ENCODE measurements at regions not wholly inside any gene's neighbourhood (a gene's known extent, or its start where the extent isn't known, plus 50 kb on each side); places are given as distances from the start of the nearest gene placed in this dataset.

DNA sequence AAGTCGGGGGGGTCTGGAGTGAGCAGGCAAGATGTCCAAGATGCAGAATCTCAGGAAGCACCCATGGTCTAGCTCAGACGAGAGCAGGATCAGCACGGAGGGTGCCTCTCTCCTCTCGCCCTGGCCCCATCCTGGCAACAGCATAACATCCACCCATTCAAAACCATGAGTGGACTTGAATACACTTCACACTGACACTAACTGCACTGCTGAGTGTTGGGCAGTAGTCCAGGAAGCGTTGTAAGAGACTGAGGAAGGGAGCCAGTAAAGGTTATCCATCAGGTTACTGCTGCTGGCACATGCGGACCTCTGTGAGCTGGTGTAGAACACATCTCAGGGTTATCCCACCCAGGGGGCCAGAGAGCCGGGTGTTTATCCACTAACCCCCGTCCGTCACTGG, 131.0 kb upstream of the TOPAZ1 start:
- H3K27me3 ChIP-seq: peaks cover 0 to 16% (median 0%) of the 10 kb centered on the region in 3 donors
- no peaks in the 10 kb centered on the region for H3K36me3 ChIP-seq
- H3K4me1 ChIP-seq: no peaks in the 10 kb centered on the region
- 66 to 76% (median 72%) methylated on average over 9 of the region's 9 CpGs for WGBS, 5 donors
- no peak overlapping the region for H3K4me3 ChIP-seq
- no peaks in the 10 kb centered on the region for H3K9me3 ChIP-seq
- TF ChIP-seq EP300 (IDR thresholded peaks at IDR 0.05) (no peak), POLR2A (IDR thresholded peaks at IDR 0.05) (no peak), POLR2AphosphoS5 (IDR thresholded peaks at IDR 0.05) (no peak)
- TF ChIP-seq, protein P1, sequence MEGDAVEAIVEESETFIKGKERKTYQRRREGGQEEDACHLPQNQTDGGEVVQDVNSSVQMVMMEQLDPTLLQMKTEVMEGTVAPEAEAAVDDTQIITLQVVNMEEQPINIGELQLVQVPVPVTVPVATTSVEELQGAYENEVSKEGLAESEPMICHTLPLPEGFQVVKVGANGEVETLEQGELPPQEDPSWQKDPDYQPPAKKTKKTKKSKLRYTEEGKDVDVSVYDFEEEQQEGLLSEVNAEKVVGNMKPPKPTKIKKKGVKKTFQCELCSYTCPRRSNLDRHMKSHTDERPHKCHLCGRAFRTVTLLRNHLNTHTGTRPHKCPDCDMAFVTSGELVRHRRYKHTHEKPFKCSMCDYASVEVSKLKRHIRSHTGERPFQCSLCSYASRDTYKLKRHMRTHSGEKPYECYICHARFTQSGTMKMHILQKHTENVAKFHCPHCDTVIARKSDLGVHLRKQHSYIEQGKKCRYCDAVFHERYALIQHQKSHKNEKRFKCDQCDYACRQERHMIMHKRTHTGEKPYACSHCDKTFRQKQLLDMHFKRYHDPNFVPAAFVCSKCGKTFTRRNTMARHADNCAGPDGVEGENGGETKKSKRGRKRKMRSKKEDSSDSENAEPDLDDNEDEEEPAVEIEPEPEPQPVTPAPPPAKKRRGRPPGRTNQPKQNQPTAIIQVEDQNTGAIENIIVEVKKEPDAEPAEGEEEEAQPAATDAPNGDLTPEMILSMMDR (IDR thresholded peaks at IDR 0.05): no peak
- H3K27ac ChIP-seq: no peak overlapping the region
- intact Hi-C loops (cut with DNase I; ENCODE audit: low total_unique reads): no loop called here
- DNase-seq: no peak

DNA sequence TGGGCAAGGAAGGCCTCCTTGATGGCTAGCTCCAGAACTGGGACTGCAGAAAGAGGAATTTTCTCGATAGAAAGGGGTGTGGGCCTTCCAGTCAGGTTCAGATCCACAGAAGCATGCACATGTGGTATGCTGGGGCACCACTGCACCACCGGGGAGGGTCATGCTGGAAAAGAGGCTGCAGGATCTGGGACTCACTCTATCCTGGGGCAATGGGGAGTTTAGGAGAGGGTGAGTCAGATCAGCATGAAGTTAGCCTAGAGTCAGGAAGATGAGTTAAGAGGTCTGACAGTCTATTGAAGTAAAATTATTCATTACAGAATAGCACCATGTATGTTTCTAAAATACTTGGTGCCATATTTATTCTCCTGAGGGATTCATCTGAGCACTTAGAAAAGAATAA, 130.2 kb upstream of the TOPAZ1 start:
- 76 to 91% (median 84%) methylated on average over 2 of the region's 2 CpGs for WGBS, 5 donors
- TF ChIP-seq EP300 (IDR thresholded peaks at IDR 0.05): no peak
- TF ChIP-seq POLR2AphosphoS5 (IDR thresholded peaks at IDR 0.05): no peak
- TF ChIP-seq POLR2A (IDR thresholded peaks at IDR 0.05): no peak
- DNase-seq: no peak
- Histone ChIP-seq H3K27ac (no peak overlapping the region), H3K4me3 (no peak overlapping the region), H3K4me1 (no peaks in the 10 kb centered on the region), H3K9me3 (no peaks in the 10 kb centered on the region), H3K27me3 (peaks cover 0 to 11% (median 0%) of the 10 kb centered on the region in 3 donors), H3K36me3 (no peaks in the 10 kb centered on the region)
- intact Hi-C loops (cut with DNase I; ENCODE audit: low total_unique reads): no loop called here

DNA sequence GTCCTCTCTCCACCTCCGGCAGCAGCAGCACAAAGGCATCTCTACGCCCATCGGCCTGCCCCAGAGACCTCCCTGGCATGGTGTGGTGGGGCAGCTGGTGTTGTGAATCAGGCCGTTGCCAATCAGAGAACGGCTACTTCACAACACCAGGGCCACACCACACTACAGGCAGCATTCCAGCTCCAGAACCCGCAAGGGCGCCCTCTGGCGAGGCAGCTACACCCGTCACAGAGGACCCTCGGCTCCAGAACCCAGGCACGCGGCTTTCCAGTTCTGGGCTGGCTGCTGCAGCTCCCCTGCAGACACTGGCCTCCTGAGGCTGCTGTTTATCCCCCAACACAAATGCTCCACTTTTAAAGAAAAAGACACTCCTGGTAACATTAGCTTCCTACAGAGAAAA, 127.5 kb upstream of the TOPAZ1 start:
- Histone ChIP-seq H3K4me3 (no peak overlapping the region), H3K27me3 (peaks cover 0 to 11% (median 0%) of the 10 kb centered on the region in 3 donors), H3K36me3 (no peaks in the 10 kb centered on the region), H3K27ac (no peak overlapping the region), H3K4me1 (no peaks in the 10 kb centered on the region), H3K9me3 (no peaks in the 10 kb centered on the region)
- WGBS, 5 donors: 31 to 43% (median 33%) methylated on average over 8 to 12 of the region's 12 CpGs
- peak; percentile 58 to 61 for DNase-seq
- TF ChIP-seq POLR2AphosphoS5 (IDR thresholded peaks at IDR 0.05) (no peak), EP300 (IDR thresholded peaks at IDR 0.05) (no peak), POLR2A (IDR thresholded peaks at IDR 0.05) (no peak)
- TF ChIP-seq, protein P1 (IDR thresholded peaks at IDR 0.05): peak in 3 of 7 experiments; percentile 18 to 24 (median 18)
- intact Hi-C loops (cut with DNase I; ENCODE audit: low total_unique reads): no loop called here

- no peak overlapping the region for H3K4me3 ChIP-seq
- no peaks in the 10 kb centered on the region for H3K4me1 ChIP-seq
- no peak for DNase-seq
- TF ChIP-seq POLR2A (IDR thresholded peaks at IDR 0.05) (no peak), EP300 (IDR thresholded peaks at IDR 0.05) (no peak), POLR2AphosphoS5 (IDR thresholded peaks at IDR 0.05) (no peak)
- TF ChIP-seq, protein P1 (IDR thresholded peaks at IDR 0.05): no peak
- intact Hi-C loops (cut with DNase I; ENCODE audit: low total_unique reads): no loop called here
- H3K27me3 ChIP-seq: peaks cover 0 to 11% (median 0%) of the 10 kb centered on the region in 3 donors
- H3K36me3 ChIP-seq: no peaks in the 10 kb centered on the region
- no peaks in the 10 kb centered on the region for H3K9me3 ChIP-seq
- WGBS, 5 donors: 24 to 50% (median 33%) methylated on average over 2 of the region's 2 CpGs
- no peak overlapping the region for H3K27ac ChIP-seq
Observed at GRCh38 chr3:44117239-44117638, 124.4 kb upstream of the TOPAZ1 start.

DNA sequence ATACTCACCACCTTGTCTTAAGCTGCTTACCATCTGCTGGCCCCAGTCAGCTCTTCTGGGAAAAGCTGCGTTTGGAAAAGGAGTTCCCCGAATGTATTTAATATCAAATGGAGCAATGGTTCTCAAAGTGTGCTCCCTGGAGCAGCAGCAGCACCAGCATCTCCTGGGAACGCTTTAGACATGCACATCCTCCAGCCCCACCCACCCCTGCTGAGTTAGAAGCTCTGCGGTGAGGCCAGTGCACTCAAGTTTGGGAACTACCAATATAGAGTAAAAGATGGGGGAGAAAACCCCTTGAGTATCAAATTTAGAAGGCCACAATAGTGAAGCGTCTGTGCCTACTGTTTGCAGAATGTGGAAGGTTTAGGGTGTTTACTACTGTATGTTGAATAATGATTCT, 124.0 kb upstream of the TOPAZ1 start:
- Histone ChIP-seq H3K27ac (no peak overlapping the region), H3K4me3 (no peak overlapping the region), H3K4me1 (no peaks in the 10 kb centered on the region), H3K27me3 (peaks cover 0 to 11% (median 0%) of the 10 kb centered on the region in 3 donors), H3K36me3 (no peaks in the 10 kb centered on the region), H3K9me3 (no peaks in the 10 kb centered on the region)
- no peak for TF ChIP-seq POLR2A (IDR thresholded peaks at IDR 0.05)
- TF ChIP-seq, protein P1 (IDR thresholded peaks at IDR 0.05): no peak
- no peak for DNase-seq
- intact Hi-C loops (cut with DNase I; ENCODE audit: low total_unique reads): no loop called here
- WGBS, 5 donors: 74 to 85% (median 80%) methylated on average over 5 of the region's 5 CpGs

Measured in stomach (tissue), 8 donors.